ENCODE measurements at regions not wholly inside any gene's neighbourhood (a gene's known extent, or its start where the extent isn't known, plus 50 kb on each side); places are given as distances from the start of the nearest gene placed in this dataset.

DNA sequence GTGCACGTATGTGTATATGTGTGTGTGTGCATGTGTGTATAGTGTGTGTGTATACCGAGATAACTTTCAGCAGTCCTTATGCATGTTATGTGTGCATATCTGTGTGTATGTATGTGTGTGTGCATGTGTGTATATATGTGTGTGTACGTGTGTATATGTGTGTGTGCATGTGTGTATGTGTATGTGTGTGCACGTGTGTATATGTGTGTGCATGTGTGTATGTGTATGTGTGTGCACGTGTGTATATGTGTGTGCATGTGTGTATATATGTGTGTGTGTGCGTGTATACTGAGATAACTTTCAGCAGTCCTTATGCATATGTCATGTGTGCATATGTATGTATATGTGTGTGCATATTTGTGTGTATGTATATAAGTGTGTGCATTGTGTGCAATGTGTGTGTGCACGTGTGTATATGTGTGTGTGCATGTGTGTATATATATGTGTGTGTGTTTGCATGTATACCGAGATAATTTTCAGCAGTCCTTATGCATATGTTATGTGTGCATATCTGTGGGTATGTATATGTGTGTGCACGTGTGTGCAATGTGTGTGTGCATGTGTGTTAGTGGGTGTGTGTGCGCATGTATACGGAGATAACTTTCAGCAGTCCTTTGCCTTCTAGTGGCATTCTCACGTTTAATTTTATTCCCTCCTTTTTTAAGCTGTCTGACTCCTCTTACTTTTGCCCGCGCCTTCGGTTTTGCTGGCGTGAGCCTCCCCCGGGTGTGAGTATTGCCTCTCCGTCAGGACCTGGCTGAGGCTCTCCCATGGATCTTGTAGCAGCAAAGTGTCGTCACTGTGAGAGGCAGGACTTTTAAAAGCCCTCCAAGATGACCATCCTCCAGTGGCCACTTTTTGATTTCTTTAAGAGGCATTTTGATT, 99.6 kb upstream of the SHOX start:
- TF ChIP-seq, protein P1, sequence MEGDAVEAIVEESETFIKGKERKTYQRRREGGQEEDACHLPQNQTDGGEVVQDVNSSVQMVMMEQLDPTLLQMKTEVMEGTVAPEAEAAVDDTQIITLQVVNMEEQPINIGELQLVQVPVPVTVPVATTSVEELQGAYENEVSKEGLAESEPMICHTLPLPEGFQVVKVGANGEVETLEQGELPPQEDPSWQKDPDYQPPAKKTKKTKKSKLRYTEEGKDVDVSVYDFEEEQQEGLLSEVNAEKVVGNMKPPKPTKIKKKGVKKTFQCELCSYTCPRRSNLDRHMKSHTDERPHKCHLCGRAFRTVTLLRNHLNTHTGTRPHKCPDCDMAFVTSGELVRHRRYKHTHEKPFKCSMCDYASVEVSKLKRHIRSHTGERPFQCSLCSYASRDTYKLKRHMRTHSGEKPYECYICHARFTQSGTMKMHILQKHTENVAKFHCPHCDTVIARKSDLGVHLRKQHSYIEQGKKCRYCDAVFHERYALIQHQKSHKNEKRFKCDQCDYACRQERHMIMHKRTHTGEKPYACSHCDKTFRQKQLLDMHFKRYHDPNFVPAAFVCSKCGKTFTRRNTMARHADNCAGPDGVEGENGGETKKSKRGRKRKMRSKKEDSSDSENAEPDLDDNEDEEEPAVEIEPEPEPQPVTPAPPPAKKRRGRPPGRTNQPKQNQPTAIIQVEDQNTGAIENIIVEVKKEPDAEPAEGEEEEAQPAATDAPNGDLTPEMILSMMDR (IDR thresholded peaks at IDR 0.05), result no peak
- Histone ChIP-seq H3K27ac (ENCODE audit: low read depth in 1 of 2, low read length in 2 of 2) (no peak overlapping the region), H3K9ac (ENCODE audit: insufficient read depth, low read length, poor library complexity, severe bottlenecking) (no peak overlapping the region), H3K36me3 (replicated peaks in 1 of 2; ENCODE audit: control insufficient read depth in 1 of 2, insufficient read depth in 2 of 2, low read length in 2 of 2) (no peaks in the 10 kb centered on the region), H3K4me1 (ENCODE audit: control insufficient read depth in 1 of 2, insufficient read depth in 2 of 2, low read length in 2 of 2) (no peaks in the 10 kb centered on the region), H3K9me3 (replicated peaks in 1 of 2; ENCODE audit: control insufficient read depth in 1 of 2, insufficient read depth in 1 of 2, low read length in 2 of 2) (peaks cover 48 to 49% of the 10 kb centered on the region in 2 donors), H2AFZ (ENCODE audit: insufficient read depth, low read depth, low read length, poor library complexity, severe bottlenecking) (no peak overlapping the region), H3K79me2 (ENCODE audit: insufficient read depth, low read length) (no peaks in the 10 kb centered on the region), H3K27me3 (ENCODE audit: control insufficient read depth in 2 of 2, insufficient read depth in 2 of 2, low read length in 2 of 2) (no peaks in the 10 kb centered on the region), H4K20me1 (ENCODE audit: insufficient read depth, low read length) (no peaks in the 10 kb centered on the region), H3K4me2 (replicated peaks; ENCODE audit: extremely low read depth, low read length, poor library complexity, severe bottlenecking) (no peak overlapping the region), H3K4me3 (replicated peaks in 1 of 3; ENCODE audit: low read depth in 2 of 3, low read length in 3 of 3) (no peak overlapping the region)
- Mint-ChIP-seq H3K4me3 (no peak overlapping the region), H3K4me1 (no peaks in the 10 kb centered on the region), H3K27me3 (ENCODE audit: low read depth in 3 of 3) (peaks cover 0 to 1% (median 0%) of the 10 kb centered on the region in 3 donors), H3K27ac (no peak overlapping the region), H3K36me3 (no peaks in the 10 kb centered on the region), H3K9me3 (peaks cover 25 to 47% (median 33%) of the 10 kb centered on the region in 7 donors)
- no peak for DNase-seq
- WGBS (ENCODE audit: insufficient coverage), result 80% methylated on average over 10 of the region's 19 CpGs
- intact Hi-C loops (cut with micrococcal nuclease), result no loop called here

DNA sequence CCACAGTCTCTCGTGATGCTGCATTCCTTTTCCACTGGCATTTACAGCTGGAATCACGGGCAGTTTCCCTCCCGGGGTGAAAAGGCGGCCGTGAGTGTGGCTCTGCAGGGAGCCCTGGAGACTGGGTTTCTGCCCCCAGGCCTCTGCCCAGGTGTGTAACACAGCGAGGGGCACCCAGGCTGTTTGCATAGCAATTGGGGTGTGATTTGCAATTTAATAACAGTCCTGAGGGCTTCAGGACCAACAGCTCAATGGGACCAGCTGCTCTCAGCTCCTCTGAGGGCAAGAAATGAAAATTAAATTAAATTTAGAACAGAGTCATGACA, 99.0 kb upstream of the SHOX start:
- Histone ChIP-seq H3K36me3 (replicated peaks in 1 of 2; ENCODE audit: control insufficient read depth in 1 of 2, insufficient read depth in 2 of 2, low read length in 2 of 2) (no peaks in the 10 kb centered on the region), H3K9ac (ENCODE audit: insufficient read depth, low read length, poor library complexity, severe bottlenecking) (no peak overlapping the region), H3K27ac (ENCODE audit: low read depth in 1 of 2, low read length in 2 of 2) (no peak overlapping the region), H3K4me3 (replicated peaks in 1 of 3; ENCODE audit: low read depth in 2 of 3, low read length in 3 of 3) (no peak overlapping the region), H3K79me2 (ENCODE audit: insufficient read depth, low read length) (no peaks in the 10 kb centered on the region), H4K20me1 (ENCODE audit: insufficient read depth, low read length) (no peaks in the 10 kb centered on the region), H3K4me2 (replicated peaks; ENCODE audit: extremely low read depth, low read length, poor library complexity, severe bottlenecking) (no peak overlapping the region), H2AFZ (ENCODE audit: insufficient read depth, low read depth, low read length, poor library complexity, severe bottlenecking) (no peak overlapping the region), H3K27me3 (ENCODE audit: control insufficient read depth in 2 of 2, insufficient read depth in 2 of 2, low read length in 2 of 2) (no peaks in the 10 kb centered on the region), H3K9me3 (replicated peaks in 1 of 2; ENCODE audit: control insufficient read depth in 1 of 2, insufficient read depth in 1 of 2, low read length in 2 of 2) (peaks cover 42 to 49% of the 10 kb centered on the region in 2 donors), H3K4me1 (ENCODE audit: control insufficient read depth in 1 of 2, insufficient read depth in 2 of 2, low read length in 2 of 2) (no peaks in the 10 kb centered on the region)
- intact Hi-C loops (cut with micrococcal nuclease), result no loop called here
- 12% methylated on average over 6 of the region's 6 CpGs for WGBS (ENCODE audit: insufficient coverage)
- Mint-ChIP-seq H3K36me3 (no peaks in the 10 kb centered on the region), H3K27ac (no peak overlapping the region), H3K4me1 (no peaks in the 10 kb centered on the region), H3K27me3 (ENCODE audit: low read depth in 3 of 3) (peaks cover 0 to 1% (median 0%) of the 10 kb centered on the region in 3 donors), H3K4me3 (no peak overlapping the region), H3K9me3 (peaks cover 19 to 48% (median 28%) of the 10 kb centered on the region in 7 donors)
- no peak for DNase-seq
- TF ChIP-seq, protein P1 (IDR thresholded peaks at IDR 0.05), result no peak

Data from CD14-positive monocyte (primary cell).